GM23338 (cell line): ENCODE measurements at regions not wholly inside any gene's neighbourhood (a gene's known extent, or its start where the extent isn't known, plus 50 kb on each side); places are given as distances from the start of the nearest gene placed in this dataset.

Source experiments
- ATAC-seq: fragments of 200-7000 bp; cut with Tn5 transposase; 3 replicates; pipeline ENCODE4 v1.9.1; 2020
- DNase-seq: peaks from one replicate; pipeline ENCODE4 v3.0.0-alpha.2; 2015; ENCODE audit warnings: low spot score
- H2AFZ ChIP-seq: fragments of 200-600 bp; sonication (generic); 2 replicates; pipeline ENCODE4 v1.8.0; 2016; ENCODE audit warnings: antibody characterized with exemption, mild to moderate bottlenecking, moderate library complexity
- H3F3A ChIP-seq: fragments of 200-600 bp; sonication (generic); replicated peaks from 2 replicates; pipeline ENCODE4 v1.8.0; 2017; ENCODE audit warnings: antibody characterized with exemption, mixed run types, low read depth
- H3K27ac ChIP-seq: fragments of 200-600 bp; sonication (generic); 2 replicates; pipeline ENCODE4 v1.6.1; 2016; ENCODE audit warnings: low read depth
- H3K27me3 ChIP-seq: fragments of 200-600 bp; sonication (generic); 2 replicates; pipeline ENCODE4 v1.8.0; 2016; ENCODE audit warnings: mild to moderate bottlenecking, mixed run types, moderate library complexity; ENCODE audit not compliant: insufficient read depth
- H3K36me3 ChIP-seq: fragments of 200-600 bp; sonication (generic); 2 replicates; pipeline ENCODE4 v1.8.0; 2016; ENCODE audit warnings: mild to moderate bottlenecking; ENCODE audit not compliant: insufficient read depth
- H3K4me1 ChIP-seq: fragments of 200-600 bp; sonication (generic); 2 replicates; pipeline ENCODE4 v1.8.0; 2016; ENCODE audit warnings: mild to moderate bottlenecking, moderate library complexity; ENCODE audit not compliant: insufficient read depth
- H3K4me2 ChIP-seq: fragments of 200-600 bp; sonication (generic); 2 replicates; pipeline ENCODE4 v1.7.1; 2017; ENCODE audit warnings: mixed run types
- H3K4me3 ChIP-seq: fragments of 200-600 bp; sonication (generic); 2 replicates; pipeline ENCODE4 v1.6.1; 2016; ENCODE audit warnings: mixed run types
- H3K79me2 ChIP-seq: fragments of 200-600 bp; sonication (generic); replicated peaks from 2 replicates; pipeline ENCODE4 v1.8.0; 2017; ENCODE audit warnings: mild to moderate bottlenecking; ENCODE audit not compliant: insufficient read depth
- H3K9me2 ChIP-seq: fragments of 200-600 bp; sonication (generic); 2 replicates; pipeline ENCODE4 v1.8.0; 2017; ENCODE audit not compliant: insufficient read depth
- H4K20me1 ChIP-seq: fragments of 200-600 bp; sonication (generic); replicated peaks from 2 replicates; pipeline ENCODE4 v1.8.0; 2017; ENCODE audit warnings: mild to moderate bottlenecking; ENCODE audit not compliant: insufficient read depth
- H3K27ac Mint-ChIP-seq: 2 replicates; pipeline ENCODE4 v1.8.0; 2020; ENCODE audit warnings: inconsistent platforms, mild to moderate bottlenecking, moderate library complexity, mixed read lengths
- H3K27me3 Mint-ChIP-seq: 3 replicates; pipeline ENCODE4 v1.8.0; 2022; ENCODE audit warnings: low read depth, mild to moderate bottlenecking, moderate library complexity, mixed read lengths, inconsistent platforms; ENCODE audit not compliant: insufficient read depth, poor library complexity
- H3K36me3 Mint-ChIP-seq: 3 replicates; pipeline ENCODE4 v1.8.0; 2021; ENCODE audit warnings: low read depth, mild to moderate bottlenecking, inconsistent platforms, moderate library complexity, mixed read lengths
- H3K4me1 Mint-ChIP-seq: 3 replicates; pipeline ENCODE4 v1.8.0; 2020; ENCODE audit warnings: mild to moderate bottlenecking, inconsistent platforms, mixed read lengths
- H3K4me3 Mint-ChIP-seq: 3 replicates; pipeline ENCODE4 v1.8.0; 2021; ENCODE audit warnings: moderate library complexity, mild to moderate bottlenecking, inconsistent platforms, mixed read lengths
- H3K9me3 Mint-ChIP-seq: 3 replicates; pipeline ENCODE4 v1.8.0; 2020; ENCODE audit warnings: moderate library complexity, mild to moderate bottlenecking, inconsistent platforms, mixed read lengths
- CREB1 ChIP-seq: fragments of 250-450 bp; sonication (Bioruptor Pico); IDR thresholded peaks from 2 replicates; pipeline ENCODE4 v1.5.0; 2020; ENCODE audit warnings: low read depth, mild to moderate bottlenecking, moderate library complexity
- EZH2 ChIP-seq: fragments of 200-600 bp; sonication (generic); IDR thresholded peaks from one replicate; pipeline ENCODE4 v1.8.0; 2017; ENCODE audit warnings: antibody characterized with exemption, mild to moderate bottlenecking, low read depth; ENCODE audit not compliant: unreplicated experiment
- EZH2phosphoT487 ChIP-seq: fragments of 200-600 bp; sonication (generic); IDR thresholded peaks from one replicate; pipeline ENCODE4 v1.8.1; 2018; ENCODE audit warnings: antibody characterized with exemption; ENCODE audit not compliant: unreplicated experiment
- JUNB ChIP-seq: IDR thresholded peaks from one replicate; pipeline ENCODE4 v1.6.1; 2016; ENCODE audit warnings: antibody characterized with exemption; ENCODE audit not compliant: unreplicated experiment
- POLR2AphosphoS5 ChIP-seq: IDR thresholded peaks from 2 replicates; pipeline ENCODE4 v1.6.1; 2016; ENCODE audit warnings: antibody characterized with exemption, low read depth
- STAT1 ChIP-seq: IDR thresholded peaks from one replicate; pipeline ENCODE4 v1.6.1; 2016; ENCODE audit warnings: antibody characterized with exemption; ENCODE audit not compliant: unreplicated experiment
- ZNF114 ChIP-seq: fragments of 250-450 bp; sonication (Bioruptor Pico); IDR thresholded peaks from 2 replicates; pipeline ENCODE4 v1.5.0; 2020; ENCODE audit warnings: mild to moderate bottlenecking, moderate library complexity
- ZNF331 ChIP-seq: fragments of 250-450 bp; sonication (Bioruptor Pico); IDR thresholded peaks from 2 replicates; pipeline ENCODE4 v1.5.0; 2020; ENCODE audit warnings: low read depth, mild to moderate bottlenecking, moderate library complexity
- TF ChIP-seq, protein P1 (sequence below): IDR thresholded peaks from one replicate; pipeline ENCODE4 v1.6.1; 2018; ENCODE audit warnings: antibody characterized with exemption; ENCODE audit not compliant: unreplicated experiment
- TF ChIP-seq, protein P2 (sequence below), 2 experiments: fragments of 200-600 bp in 1 of 2; sonication (generic) in 1 of 2; conservative IDR thresholded peaks; 2 replicates each; pipeline versions ENCODE4 v1.5.1 to v1.6.1; 2016 to 2017; ENCODE audit warnings: antibody characterized with exemption in 2 of 2, low read depth in 2 of 2, mild to moderate bottlenecking in 2 of 2, moderate library complexity in 1 of 2

GRCh38 chr5:110917161-110917875, 154.2 kb upstream of the TSLP start:
- Histone ChIP-seq H2AFZ (peak overlapping the region; percentile 16; the same call in 1 of the 2 replicates), H3K4me1 (0 out of 2 replicates have a peak, but pooled peaks cover 9% of the 10 kb centered on the region), H3K36me3 (no peaks in the 10 kb centered on the region), H3K4me2 (no peak overlapping the region), H3K79me2 (no peaks in the 10 kb centered on the region), H3K4me3 (no peak overlapping the region), H3K9me2 (no peaks in the 10 kb centered on the region), H3K27me3 (no peaks in the 10 kb centered on the region), H3F3A (no peaks in the 10 kb centered on the region), H3K27ac (no peak overlapping the region), H4K20me1 (no peaks in the 10 kb centered on the region)
- Mint-ChIP-seq H3K4me3 (no peak overlapping the region), H3K4me1 (peaks cover 4% of the 10 kb centered on the region; the same call in 2 of the 3 replicates), H3K27ac (no peak overlapping the region), H3K27me3 (no peaks in the 10 kb centered on the region), H3K36me3 (no peaks in the 10 kb centered on the region), H3K9me3 (no peaks in the 10 kb centered on the region)
- ATAC-seq (no peak), DNase-seq (no peak)
- no peak for TF ChIP-seq CREB1 (CRISPR knock-in tag)
- TF ChIP-seq EZH2, result no peak
- TF ChIP-seq ZNF331 (CRISPR knock-in tag), result no peak

DNA sequence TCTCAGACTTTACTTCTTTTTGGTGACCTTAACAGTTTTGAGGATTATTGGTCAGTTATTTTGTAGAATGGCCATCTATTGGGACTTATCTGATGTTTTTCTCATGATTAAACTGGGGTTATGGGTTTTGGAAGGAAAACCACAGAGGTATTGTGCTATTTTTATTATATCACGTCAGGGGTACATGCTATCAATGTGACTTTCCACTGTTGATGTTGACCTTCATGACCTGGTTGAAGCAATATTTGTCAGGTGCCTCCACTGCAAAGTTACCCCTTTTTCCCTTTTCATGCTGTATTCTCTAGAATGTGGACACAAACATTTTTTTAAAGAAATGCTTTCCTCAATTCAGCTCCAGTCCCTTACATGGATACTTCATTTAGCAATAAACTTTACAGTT, 152.8 kb upstream of the TSLP start:
- H3K4me1 Mint-ChIP-seq, result peaks cover 4% of the 10 kb centered on the region; the same call in 2 of the 3 replicates
- H3K27me3 ChIP-seq, result no peaks in the 10 kb centered on the region
- H3K27ac ChIP-seq, result no peak overlapping the region
- no peaks in the 10 kb centered on the region for H4K20me1 ChIP-seq
- DNase-seq, result no peak
- no peaks in the 10 kb centered on the region for H3K27me3 Mint-ChIP-seq
- H3K4me3 ChIP-seq, result no peak overlapping the region
- H3K4me3 Mint-ChIP-seq, result no peak overlapping the region
- 0 out of 2 replicates have a peak, but pooled peaks cover 9% of the 10 kb centered on the region for H3K4me1 ChIP-seq
- H3K36me3 Mint-ChIP-seq, result no peaks in the 10 kb centered on the region
- H3K27ac Mint-ChIP-seq, result no peak overlapping the region
- no peaks in the 10 kb centered on the region for H3F3A ChIP-seq
- no peaks in the 10 kb centered on the region for H3K79me2 ChIP-seq
- no peaks in the 10 kb centered on the region for H3K9me2 ChIP-seq
- H3K36me3 ChIP-seq, result no peaks in the 10 kb centered on the region
- H2AFZ ChIP-seq, result no peak overlapping the region
- no peaks in the 10 kb centered on the region for H3K9me3 Mint-ChIP-seq
- no peak for ATAC-seq
- no peak overlapping the region for H3K4me2 ChIP-seq
- TF ChIP-seq EZH2phosphoT487 (no peak), JUNB (no peak), EZH2 (no peak), ZNF331 (CRISPR knock-in tag) (no peak), ZNF114 (CRISPR knock-in tag) (no peak), STAT1 (no peak), POLR2AphosphoS5 (no peak), CREB1 (CRISPR knock-in tag) (no peak)
- TF ChIP-seq, protein P1, sequence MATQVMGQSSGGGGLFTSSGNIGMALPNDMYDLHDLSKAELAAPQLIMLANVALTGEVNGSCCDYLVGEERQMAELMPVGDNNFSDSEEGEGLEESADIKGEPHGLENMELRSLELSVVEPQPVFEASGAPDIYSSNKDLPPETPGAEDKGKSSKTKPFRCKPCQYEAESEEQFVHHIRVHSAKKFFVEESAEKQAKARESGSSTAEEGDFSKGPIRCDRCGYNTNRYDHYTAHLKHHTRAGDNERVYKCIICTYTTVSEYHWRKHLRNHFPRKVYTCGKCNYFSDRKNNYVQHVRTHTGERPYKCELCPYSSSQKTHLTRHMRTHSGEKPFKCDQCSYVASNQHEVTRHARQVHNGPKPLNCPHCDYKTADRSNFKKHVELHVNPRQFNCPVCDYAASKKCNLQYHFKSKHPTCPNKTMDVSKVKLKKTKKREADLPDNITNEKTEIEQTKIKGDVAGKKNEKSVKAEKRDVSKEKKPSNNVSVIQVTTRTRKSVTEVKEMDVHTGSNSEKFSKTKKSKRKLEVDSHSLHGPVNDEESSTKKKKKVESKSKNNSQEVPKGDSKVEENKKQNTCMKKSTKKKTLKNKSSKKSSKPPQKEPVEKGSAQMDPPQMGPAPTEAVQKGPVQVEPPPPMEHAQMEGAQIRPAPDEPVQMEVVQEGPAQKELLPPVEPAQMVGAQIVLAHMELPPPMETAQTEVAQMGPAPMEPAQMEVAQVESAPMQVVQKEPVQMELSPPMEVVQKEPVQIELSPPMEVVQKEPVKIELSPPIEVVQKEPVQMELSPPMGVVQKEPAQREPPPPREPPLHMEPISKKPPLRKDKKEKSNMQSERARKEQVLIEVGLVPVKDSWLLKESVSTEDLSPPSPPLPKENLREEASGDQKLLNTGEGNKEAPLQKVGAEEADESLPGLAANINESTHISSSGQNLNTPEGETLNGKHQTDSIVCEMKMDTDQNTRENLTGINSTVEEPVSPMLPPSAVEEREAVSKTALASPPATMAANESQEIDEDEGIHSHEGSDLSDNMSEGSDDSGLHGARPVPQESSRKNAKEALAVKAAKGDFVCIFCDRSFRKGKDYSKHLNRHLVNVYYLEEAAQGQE, result no peak
- TF ChIP-seq, protein P2, sequence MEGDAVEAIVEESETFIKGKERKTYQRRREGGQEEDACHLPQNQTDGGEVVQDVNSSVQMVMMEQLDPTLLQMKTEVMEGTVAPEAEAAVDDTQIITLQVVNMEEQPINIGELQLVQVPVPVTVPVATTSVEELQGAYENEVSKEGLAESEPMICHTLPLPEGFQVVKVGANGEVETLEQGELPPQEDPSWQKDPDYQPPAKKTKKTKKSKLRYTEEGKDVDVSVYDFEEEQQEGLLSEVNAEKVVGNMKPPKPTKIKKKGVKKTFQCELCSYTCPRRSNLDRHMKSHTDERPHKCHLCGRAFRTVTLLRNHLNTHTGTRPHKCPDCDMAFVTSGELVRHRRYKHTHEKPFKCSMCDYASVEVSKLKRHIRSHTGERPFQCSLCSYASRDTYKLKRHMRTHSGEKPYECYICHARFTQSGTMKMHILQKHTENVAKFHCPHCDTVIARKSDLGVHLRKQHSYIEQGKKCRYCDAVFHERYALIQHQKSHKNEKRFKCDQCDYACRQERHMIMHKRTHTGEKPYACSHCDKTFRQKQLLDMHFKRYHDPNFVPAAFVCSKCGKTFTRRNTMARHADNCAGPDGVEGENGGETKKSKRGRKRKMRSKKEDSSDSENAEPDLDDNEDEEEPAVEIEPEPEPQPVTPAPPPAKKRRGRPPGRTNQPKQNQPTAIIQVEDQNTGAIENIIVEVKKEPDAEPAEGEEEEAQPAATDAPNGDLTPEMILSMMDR (conservative IDR thresholded peaks at IDR 0.05; ENCODE audit: low read depth in 2 of 2), result no peak
